HG03135 (cell line): ENCODE measurements at regions not wholly inside any gene's neighbourhood (a gene's known extent, or its start where the extent isn't known, plus 50 kb on each side); places are given as distances from the start of the nearest gene placed in this dataset.
"Not testable (repeated sequence)": the region's sequence is repeated elsewhere in the genome, so short reads cannot be mapped to it uniquely, and the experiment has no call there.

Source experiments
- ATAC-seq: cut with Tn5 transposase; IDR thresholded peaks from one replicate; pipeline ENCODE4 v1.9.1; 2021; ENCODE audit warnings: mild to moderate bottlenecking, moderate library complexity; ENCODE audit not compliant: unreplicated experiment

DNA sequence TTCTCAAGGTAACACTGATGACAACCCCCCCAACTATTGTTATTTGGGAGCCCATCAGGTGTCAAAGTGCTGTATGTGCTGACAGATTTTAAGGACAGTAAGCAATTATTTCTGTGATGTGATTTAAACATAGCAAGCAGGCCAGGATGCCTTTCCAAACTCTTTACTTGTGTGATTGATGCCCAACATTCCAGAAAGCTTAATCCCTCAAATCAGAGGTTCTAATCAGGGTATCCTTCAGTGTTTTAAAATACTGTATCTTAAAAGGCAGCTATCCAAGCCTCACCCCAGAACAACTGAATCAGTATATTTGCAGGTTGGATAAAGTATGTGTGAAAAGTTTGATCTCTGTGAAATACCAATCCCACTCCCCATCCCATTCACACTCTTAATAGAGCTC is 119.7 kb downstream of the GASK1B start:
- ATAC-seq, result no peak

DNA sequence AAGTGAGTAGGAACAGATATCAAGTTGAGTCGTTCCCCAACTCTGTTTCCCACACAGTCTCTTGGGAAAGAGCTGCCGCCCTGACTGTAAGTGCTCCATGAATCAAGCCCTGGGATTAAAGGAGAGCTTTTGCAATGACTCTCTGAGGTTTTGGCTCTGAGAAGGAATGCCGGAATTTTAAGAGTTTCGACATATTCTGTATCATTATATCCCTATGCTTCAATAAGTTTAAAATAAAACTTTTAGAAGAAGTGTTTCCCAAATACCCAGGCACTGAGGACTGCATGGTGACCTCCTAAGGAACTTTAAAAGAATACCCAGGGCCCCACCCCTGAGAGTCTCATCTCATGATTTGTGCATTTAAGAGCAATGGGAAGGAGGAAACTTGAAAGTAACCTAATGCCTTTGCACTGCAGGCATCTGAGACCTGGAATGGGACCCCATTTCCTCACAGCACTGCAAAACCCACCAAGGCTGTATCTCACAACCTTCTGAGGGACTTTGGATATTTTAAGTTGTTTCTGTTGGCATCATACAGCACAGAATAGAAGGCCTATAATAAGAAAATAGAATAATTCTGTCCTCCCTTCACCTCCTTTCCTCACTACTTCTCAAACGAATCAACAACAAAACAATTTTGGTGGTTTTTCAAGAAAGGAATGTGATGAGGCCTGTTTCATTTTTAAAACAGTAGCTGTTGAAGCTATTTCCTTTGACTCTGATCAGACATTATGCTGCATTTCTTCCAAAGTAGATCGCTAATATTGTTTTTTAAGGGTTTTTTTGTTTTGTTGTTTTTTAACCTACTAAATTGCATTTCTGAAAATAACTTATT is 121.2 kb downstream of the GASK1B start:
- ATAC-seq, result no peak

DNA sequence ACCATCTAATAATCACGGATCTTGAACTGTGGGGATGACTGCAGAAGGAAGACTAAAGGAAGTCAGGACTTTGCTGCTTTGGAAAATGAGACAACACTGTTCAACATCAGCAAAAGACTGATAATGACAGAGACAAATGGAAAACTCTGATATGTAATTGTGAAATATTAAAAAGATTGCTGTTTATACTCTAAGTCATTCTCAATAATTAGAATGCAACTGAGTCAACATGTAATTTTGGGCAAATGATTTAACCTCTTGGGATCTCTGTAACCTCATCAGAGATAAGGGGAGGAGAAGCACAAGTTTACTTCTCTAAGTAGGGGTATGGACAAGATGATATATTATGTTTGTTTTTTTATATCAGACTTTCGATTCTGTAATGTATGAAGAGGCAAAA is 121.9 kb downstream of the GASK1B start:
- ATAC-seq, result no peak

DNA sequence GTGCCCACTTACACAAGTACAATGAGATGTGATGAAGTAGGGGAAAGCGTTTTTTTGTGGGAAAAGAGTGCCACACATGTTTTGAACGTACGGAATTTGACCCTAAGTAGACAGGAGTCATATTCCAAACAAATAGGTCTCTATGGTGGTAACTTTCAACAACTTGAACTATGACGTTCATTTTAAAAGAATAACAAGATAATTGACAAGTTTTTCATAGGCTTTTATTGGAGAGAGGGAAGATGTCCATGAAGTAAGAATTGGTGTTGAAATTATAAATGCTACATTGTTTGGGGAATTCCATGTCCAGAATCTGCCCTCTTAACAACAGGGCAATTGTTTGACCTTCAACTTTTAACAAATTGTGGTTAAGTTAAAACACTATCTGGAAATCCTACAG is 126.5 kb downstream of the GASK1B start:
- no peak for ATAC-seq

DNA sequence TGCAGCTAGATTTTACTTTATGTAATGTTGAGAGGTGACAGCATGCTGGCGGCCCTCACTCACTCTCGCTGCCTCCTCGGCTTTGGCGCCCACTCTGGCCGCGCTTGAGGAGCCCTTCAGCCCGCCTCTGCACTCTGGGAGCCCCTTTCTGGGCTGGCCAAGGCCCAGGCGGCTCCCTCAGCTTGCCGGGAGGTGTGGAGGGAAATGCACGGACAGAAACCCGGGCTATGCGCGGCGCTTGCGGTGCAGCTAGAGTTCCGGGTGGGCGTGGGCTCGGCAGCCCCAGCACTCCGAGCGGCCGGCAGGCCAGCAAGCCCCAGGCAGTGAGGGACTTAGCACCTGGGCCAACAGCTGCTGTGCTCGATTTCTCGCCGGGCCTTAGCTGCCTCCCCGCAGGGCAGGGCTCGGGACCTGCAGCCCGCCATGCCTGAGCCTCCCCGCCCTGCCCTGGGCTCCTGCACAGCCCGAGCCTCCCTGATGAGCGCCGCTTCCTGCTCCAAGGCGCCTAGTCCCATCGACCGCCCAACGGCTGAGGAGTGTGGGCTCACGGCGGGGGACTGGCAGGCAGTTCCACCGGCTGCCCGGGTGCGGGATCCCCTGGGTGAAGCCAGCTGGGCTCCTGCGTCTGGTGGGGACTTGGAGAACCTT is 128.7 kb downstream of the GASK1B start:
- ATAC-seq, result no peak

DNA sequence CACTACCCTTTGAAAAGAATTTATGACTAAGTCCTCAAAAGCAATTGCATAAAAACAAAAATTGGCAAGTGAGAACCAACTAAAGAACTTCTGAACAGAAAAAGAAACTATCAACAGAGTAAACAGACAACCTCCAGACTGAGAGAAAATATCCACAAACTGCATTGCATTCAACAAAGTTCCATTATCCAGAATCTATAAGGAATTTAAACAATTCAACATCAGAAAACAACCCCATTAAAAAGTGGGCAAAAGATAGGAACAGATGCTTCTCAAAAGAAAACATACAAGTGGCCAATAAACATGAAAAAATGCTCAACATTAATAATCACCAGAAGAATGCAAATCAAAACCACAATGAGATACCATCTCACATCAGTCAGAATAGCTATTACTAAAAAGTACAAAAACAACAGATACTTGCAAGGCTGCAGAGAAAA is 130.2 kb downstream of the GASK1B start:
- no peak for ATAC-seq

DNA sequence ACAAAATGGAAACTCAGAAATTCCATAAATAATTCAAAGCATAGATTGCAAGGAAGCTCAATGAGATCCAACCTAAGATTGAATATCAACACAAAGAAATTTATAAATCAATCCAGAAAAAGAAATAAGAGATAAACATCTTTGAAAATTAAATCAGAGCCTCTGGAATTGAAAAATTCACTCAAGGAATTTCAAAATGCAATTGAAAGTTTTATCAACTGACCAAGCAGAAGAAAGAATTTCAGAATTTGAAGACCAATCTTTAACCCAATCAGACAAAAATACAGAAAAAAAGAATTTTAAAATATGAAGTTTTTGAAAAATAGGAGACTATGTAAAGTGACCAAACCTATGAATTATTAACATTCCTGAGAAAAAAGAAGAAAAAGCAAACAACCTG is 134.1 kb downstream of the GASK1B start:
- no peak for ATAC-seq

DNA sequence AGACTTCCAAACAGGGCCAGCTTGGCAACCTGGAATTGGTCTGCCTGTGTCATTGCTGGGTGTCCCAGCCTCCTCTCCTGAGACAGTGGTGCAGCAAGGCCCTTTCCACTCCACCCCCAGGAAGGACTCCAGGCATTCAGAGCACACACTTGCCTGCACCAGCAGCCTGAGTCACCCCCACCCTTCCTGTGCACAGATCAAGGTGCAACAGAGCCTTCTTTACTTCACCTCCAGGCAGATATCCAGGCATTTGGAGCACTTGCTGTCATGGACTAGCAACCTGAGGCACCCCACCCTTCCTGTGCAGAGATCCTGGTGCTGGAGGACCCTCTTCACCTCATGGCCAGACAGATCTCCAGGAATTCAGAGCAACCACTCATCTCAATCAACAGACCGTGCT is 135.8 kb downstream of the GASK1B start:
- no peak for ATAC-seq

DNA sequence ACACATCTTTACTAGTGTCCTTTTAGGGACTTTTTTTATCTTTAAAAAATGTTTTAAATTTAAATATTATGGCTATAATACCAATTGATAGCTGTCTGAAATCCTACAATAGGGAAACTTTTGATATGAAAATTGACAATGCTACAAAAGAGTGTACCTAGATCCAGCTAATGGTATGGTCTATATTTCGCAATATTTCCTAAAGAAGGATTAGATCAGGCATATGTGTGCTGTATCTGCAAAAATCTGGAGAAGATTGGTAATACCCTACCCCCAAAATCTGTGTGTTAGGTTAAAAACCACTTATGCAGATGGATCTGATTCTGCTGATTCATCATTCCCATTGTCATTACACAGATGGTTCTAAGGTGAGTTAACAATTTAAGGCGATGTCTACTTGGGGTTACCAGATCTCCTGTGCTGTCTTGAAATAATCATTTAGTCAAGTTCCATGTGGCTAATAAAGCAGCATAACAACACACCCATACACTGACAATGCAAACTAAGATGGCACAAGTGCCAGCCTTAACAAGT is 137.1 kb downstream of the GASK1B start:
- no peak for ATAC-seq

DNA sequence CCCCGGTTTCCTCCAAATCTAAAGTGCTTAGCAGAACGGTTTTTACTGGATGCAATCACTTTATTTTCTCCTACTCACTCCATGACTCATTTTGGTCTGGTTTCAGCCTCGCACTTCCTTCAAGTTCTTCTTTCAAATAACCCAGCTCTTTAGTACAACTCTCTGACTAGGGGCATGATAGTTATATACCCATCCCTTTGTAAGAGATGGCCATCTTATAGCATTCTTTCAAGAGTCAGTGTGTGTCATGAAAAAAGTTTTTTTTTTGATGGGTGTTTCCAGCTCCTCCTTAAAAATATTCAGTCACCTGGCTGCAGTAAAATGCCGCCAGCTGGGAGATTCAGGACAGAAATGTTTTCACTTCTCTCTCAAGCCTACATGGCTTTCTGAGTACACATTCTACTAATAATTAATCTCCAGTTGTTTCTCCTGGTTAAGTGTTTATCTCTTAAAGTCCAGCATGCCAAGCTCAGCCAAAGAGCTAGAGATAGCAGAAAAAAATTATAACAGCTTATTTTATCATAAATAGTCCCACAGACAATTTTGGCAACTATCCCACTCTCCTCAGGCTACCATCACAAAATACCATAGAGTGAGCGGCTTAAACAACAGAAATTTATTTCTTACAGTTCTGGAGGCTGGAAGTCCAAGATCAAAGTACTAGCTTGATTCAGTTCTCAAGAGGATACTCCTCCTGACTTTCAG is 139.3 kb downstream of the GASK1B start:
- no peak for ATAC-seq

DNA sequence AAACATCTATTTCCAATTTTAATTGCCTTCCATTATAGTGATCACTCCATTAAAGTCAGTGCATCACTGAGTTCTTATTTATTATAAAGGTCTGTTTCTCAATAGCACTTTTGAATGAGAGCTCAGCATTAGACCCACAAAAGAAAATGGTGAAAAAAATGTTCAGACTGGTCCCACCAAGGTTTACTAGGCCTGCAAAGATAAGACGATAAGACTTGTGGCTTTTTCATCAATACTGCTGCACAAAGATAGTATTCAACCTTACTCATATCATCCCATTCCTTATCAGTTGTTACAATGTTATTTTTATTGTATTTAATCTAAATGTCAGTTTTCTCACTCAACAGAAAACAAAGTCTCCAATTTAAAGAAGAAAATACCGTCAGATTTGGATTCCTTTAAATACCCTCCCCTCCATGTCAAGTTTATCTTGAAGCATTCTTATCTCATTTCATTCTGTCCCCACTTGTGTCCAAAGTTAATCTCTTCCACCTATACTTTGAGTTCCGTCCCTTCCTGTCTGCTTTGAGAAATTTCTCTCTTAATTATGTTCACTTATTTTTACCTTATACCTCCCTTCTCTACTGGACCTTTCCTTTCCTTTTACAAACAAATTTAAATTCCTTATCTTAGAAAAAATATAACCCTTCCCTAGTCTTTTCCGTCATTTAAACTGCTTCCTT is 140.0 kb downstream of the GASK1B start:
- ATAC-seq, result no peak

DNA sequence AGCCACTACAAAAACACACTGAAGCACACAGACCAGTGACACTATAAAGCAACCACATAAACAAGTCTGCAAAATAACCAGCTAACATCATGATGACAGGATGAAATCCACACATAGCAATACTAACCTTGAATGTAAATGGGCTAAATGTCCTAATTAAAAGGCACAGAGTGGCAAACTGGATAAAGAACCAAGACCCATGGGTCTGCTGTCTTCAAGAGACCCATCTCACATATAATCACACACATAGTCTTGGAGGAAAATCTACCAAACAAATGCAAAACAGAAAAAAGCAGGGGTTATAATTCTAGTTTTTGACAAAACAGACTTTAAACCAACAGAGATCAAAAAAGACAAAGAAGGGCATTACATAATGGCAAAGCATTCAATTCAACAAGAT is 144.4 kb downstream of the GASK1B start:
- ATAC-seq, result not testable (repeated sequence)

DNA sequence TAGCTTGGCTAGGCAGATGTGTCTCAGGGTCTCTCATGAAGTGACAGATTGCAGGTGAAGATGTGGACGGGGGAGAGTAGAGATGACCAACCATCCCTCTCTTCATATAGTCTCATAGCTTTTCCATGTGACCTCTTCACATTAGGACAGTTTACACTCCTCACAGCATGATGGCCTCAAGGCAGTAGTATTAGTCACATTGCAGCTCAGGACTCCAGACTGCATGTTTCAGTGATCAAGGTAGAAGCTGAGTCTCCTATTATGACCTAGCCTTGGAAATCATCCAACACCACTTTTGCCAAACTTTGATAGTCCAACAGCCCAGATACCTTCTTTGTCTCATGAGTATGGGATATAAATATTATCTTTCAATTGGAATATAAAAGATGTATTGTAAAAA is 147.7 kb downstream of the GASK1B start:
- no peak for ATAC-seq

DNA sequence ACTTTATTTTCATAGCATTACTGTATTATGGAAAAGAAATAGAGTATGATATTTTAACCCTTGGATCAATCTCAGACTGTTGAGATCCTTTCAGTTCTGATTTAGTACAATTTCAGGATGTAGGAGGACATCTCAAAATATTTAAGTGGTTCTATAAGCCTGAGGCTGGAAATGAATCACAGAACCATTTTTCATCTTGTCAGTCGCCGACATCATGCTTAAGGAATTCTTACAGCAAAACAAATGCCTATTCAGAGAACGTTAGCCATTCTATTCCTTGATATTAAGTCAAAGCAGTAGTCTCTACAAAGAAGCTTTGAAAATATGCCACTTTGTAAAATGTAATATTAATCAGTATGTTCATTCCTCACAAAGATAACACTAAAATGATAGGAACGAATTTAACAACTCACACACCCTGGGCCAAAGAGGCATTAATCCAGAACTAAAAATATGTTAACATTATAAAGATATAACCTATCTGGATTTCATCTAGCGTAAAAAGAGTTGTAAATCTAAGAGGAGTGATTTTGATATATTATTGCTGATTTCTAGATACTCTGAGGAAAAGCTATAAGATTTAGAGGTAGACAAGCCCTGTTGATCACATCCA is 152.0 kb downstream of the GASK1B start:
- ATAC-seq, result no peak

DNA sequence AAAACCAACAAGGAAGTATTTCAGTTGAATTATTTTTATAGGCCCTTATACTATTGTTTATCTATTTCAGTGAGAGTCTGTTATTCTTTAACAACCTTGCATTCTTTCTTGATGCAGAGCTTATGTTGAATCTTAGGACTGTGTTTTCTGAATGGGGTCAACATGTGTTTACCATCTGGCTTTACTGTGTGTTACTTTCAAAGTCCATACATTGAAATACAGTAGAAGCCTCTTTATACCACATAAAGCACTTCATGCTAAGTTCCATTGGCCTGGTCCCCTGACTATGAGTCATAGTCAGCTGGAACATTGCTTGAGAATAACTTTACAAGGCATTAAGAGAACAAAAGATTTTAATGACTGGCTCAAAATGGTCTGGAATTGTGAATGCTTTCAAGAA is 152.6 kb downstream of the GASK1B start:
- no peak for ATAC-seq

DNA sequence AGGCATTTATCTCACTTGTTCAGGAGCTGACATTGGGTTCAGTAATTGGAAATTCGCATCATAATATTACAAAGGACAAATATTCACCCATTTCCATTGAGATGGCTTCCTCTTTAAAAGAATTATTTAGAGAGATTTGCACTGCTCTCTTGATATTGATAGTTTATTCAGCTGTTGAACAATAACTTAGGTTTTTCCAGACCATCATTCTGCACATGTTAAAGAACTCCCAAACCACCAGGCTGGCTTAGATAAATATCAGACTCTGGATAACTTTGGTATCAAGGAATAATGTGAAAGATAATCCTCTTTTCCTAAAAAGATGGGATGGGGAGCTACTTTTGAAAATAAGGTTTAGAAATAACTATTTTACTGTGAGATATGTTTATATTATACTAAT is 154.0 kb downstream of the GASK1B start:
- ATAC-seq, result no peak

DNA sequence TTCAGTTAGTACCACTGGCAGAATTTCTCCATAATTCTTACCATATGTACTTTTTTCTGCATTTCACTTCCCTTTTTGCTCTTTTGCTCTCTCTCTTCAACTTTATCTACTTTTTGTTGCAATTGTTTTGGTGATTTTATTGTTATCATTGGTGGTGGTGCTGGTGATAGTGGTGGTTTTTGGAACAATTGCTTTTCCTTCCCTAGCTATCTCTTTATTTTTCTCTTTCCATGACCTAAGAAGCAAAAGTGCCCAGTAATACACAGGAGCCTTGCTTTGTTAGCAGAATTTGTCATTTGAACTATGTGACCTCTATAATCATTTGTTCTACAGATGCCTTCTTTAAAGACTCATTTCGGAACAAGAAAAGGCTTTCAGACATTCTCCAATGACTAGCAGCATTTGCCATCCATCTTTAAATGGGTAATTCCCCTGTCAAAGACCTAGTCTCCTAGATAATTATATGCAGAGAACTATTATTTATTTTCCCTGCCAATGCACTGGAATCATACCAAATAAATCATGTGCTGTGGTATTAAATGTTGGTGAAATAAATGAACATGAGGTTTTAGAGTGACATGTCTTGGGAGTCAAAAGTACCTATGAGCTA is 154.5 kb downstream of the GASK1B start:
- no peak for ATAC-seq

DNA sequence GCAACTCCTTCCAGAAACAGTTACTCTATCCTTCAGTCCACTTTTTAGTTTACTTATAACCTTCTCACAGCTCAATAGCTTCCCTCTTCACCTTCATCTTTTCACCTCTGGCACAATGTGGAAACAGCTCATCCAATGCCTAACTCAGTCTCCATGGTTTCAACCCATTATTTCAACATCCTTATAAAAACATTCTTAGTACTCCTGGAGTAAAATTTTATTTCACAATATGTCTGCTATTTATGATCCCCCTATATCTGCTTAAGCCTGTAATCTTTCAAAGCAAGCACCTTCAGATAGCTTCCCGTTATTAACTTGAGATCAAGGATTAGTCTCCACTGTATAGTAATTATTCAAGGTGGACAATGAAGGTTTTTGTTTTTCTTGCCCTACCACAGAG is 156.3 kb downstream of the GASK1B start:
- no peak for ATAC-seq

DNA sequence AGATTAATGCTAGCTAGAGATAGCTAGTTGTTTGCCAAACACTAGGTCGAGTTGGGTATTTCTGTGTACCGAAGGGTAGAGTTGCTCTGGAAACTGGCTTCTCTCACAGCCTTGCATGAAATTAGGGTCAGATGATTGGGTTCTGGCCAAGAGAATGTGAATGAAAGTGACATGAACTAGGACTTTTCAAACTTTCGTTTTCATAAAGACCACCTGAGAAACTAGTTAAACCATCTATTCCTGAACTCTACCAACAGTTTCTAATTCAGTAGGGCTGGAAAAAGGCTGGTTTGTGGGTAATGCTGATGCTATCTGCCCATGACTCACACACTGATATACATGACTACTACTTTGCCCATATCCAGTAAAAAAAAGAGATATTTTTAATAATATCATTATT is 157.6 kb downstream of the GASK1B start:
- no peak for ATAC-seq

DNA sequence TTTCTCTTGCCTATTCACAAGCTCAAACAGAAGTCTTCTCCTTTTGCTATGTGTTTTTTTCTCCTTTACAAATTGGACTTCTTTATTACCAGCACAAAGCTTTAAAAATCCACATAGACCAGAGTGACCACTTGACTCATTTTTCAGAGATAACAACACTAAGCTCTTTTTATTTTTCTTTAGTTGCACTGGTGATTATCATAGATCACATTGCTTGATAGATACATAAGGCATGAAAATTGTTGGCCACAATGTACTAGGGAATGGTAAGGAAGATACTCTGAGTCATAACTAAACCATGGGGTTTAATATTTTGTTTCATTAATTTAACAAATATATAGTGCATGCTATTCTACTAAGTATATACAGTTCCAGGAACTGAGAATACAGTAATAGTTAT is 159.0 kb downstream of the GASK1B start:
- no peak for ATAC-seq
